ENCODE measurements at regions not wholly inside any gene's neighbourhood (a gene's known extent, or its start where the extent isn't known, plus 50 kb on each side); places are given as distances from the start of the nearest gene placed in this dataset.

DNA sequence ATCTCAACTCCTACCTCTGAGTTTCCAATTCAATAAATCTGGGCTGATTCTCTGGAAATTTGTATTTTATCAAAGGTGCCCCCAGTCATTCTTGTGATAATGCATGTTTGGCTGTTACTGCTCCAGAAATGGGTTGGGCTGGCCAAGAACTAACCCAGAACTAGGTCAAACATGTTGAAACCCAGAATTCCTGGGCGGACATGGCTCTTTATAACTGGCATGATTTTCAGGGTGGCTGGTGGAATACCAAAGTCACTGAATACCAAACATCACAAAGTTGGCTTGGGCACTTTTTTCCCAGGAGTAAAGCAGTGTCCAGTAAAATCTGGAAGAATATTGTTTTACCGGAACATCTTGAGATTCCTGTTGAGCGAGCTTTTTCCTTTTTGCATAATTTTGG is 89.4 kb upstream of the S1PR1 start:
- no peak overlapping the region for H3K4me3 ChIP-seq
- peaks cover 0 to 31% (median 0%) of the 10 kb centered on the region in 4 donors for H3K4me1 ChIP-seq
- no peaks in the 10 kb centered on the region for H3K27me3 ChIP-seq
- no peaks in the 10 kb centered on the region for H3K36me3 ChIP-seq
- peak in 1 of 2 donors; percentile 21 for DNase-seq
- TF ChIP-seq, protein P1, sequence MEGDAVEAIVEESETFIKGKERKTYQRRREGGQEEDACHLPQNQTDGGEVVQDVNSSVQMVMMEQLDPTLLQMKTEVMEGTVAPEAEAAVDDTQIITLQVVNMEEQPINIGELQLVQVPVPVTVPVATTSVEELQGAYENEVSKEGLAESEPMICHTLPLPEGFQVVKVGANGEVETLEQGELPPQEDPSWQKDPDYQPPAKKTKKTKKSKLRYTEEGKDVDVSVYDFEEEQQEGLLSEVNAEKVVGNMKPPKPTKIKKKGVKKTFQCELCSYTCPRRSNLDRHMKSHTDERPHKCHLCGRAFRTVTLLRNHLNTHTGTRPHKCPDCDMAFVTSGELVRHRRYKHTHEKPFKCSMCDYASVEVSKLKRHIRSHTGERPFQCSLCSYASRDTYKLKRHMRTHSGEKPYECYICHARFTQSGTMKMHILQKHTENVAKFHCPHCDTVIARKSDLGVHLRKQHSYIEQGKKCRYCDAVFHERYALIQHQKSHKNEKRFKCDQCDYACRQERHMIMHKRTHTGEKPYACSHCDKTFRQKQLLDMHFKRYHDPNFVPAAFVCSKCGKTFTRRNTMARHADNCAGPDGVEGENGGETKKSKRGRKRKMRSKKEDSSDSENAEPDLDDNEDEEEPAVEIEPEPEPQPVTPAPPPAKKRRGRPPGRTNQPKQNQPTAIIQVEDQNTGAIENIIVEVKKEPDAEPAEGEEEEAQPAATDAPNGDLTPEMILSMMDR (IDR thresholded peaks at IDR 0.05), result no peak
- no peak overlapping the region for H3K27ac ChIP-seq
- H3K9me3 ChIP-seq, result no peaks in the 10 kb centered on the region
- intact Hi-C loops (cut with DNase I; ENCODE audit: low total_unique reads), result no loop called here

DNA sequence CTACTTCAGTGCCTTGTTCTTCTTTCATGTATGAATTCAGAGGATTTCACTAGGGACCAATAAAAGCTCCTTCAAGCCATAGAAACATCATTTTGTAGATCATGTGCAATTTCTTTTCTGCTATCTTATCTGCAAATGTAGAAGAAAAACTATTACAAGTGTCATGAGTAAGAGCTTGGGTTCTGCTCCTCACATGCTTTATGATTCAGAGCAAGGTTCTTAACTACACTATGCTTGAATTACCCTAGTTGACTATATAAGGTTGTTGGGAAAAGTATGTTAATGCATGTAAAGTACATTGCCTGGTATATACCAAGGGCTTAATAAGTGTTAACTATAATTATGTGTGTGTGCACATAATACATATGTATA is 91.4 kb upstream of the S1PR1 start:
- TF ChIP-seq, protein P1 (IDR thresholded peaks at IDR 0.05), result no peak
- no peaks in the 10 kb centered on the region for H3K27me3 ChIP-seq
- H3K36me3 ChIP-seq, result no peaks in the 10 kb centered on the region
- H3K9me3 ChIP-seq, result no peaks in the 10 kb centered on the region
- H3K27ac ChIP-seq, result no peak overlapping the region
- H3K4me1 ChIP-seq, result peaks cover 0 to 31% (median 0%) of the 10 kb centered on the region in 4 donors
- no peak for DNase-seq
- no peak overlapping the region for H3K4me3 ChIP-seq
- intact Hi-C loops (cut with DNase I; ENCODE audit: low total_unique reads), result no loop called here

DNA sequence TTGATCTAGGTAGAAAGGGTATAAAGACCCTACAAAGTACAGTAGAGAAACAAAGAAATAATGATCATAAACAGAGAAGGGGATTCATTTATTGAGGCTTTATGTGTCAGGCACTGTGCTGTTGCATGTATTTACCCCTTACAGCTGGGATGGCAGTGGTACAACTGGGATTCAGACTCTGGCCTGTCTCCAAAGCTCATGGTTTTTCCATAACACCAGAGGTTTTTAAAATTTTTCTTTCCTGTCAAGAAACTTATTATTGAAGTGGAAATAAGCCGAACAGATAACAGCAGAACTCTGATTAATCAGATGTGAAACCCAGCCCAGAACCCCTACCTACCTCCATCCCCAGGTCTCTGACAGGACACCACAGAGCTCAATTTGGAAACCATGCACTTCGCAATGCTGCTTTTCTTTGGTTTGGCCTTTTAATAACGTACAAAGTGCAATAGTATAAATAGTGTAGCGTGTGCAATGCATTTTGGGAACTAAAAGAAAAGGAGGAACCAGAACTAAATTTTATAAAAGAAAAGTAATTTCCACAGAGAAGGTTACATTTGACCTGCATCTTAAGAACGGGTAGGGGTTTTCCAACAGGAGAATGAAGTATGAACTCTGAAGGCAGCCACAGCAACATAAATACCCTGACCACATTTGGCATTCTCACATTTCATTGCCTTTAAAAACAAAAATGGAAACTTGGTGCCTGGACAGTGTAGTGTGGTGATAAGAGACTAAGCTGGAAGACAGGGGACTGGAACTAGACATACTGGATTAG is 92.0 kb upstream of the S1PR1 start:
- H3K27ac ChIP-seq, result no peak overlapping the region
- no peaks in the 10 kb centered on the region for H3K9me3 ChIP-seq
- TF ChIP-seq, protein P1 (IDR thresholded peaks at IDR 0.05), result no peak
- intact Hi-C loops (cut with DNase I; ENCODE audit: low total_unique reads), result no loop called here
- no peaks in the 10 kb centered on the region for H3K27me3 ChIP-seq
- H3K4me1 ChIP-seq, result peaks cover 0 to 25% (median 0%) of the 10 kb centered on the region in 4 donors
- H3K4me3 ChIP-seq, result no peak overlapping the region
- H3K36me3 ChIP-seq, result no peaks in the 10 kb centered on the region
- no peak for DNase-seq

DNA sequence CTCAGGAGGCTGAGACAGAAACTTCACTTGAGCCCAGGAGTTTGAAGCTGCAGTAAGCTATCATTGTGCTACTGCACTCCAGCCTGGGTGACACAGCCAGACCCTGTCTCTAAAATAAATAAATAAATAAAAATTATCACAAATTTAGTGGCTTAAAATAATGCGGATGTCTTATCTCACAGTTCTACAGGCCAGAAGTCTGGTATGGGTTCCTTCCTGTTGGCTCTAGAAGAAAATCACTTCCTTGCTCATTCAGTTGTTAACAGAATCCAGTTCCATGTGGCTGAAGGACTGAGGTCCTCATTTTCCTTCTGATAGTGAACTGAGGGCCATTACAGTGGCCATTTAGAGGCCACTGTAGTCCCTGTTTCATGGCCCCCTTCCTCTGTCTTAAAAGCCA is 94.6 kb upstream of the S1PR1 start:
- DNase-seq, result no peak
- Histone ChIP-seq H3K27me3 (no peaks in the 10 kb centered on the region), H3K9me3 (no peaks in the 10 kb centered on the region), H3K4me3 (no peak overlapping the region), H3K4me1 (peaks cover 0 to 7% (median 2%) of the 10 kb centered on the region in 4 donors), H3K27ac (no peak overlapping the region), H3K36me3 (no peaks in the 10 kb centered on the region)
- TF ChIP-seq, protein P1 (IDR thresholded peaks at IDR 0.05), result no peak
- intact Hi-C loops (cut with DNase I; ENCODE audit: low total_unique reads), result no loop called here

DNA sequence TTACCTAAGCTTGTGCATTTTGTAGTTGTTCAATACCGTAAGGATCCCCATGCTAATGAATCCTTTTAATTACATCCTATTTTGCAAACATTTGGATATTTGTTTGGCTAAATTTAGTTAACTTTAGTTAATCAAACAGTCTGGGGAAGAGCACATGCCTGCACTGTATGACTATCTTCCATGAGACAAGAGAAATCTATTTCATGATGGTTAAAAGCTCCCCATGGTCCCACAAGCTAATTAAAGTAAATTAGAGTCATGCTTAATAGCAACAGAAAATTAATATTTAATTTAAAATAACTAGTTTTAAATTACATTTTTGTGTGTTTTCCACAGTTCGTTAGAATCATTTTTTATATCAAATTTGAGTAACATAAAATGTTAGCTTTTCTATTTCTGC is 95.4 kb upstream of the S1PR1 start:
- DNase-seq, result no peak
- H3K27ac ChIP-seq, result no peak overlapping the region
- H3K9me3 ChIP-seq, result no peaks in the 10 kb centered on the region
- intact Hi-C loops (cut with DNase I; ENCODE audit: low total_unique reads), result no loop called here
- TF ChIP-seq, protein P1 (IDR thresholded peaks at IDR 0.05), result no peak
- H3K27me3 ChIP-seq, result no peaks in the 10 kb centered on the region
- peaks cover 0 to 13% (median 9%) of the 10 kb centered on the region in 4 donors for H3K4me1 ChIP-seq
- H3K4me3 ChIP-seq, result no peak overlapping the region
- H3K36me3 ChIP-seq, result no peaks in the 10 kb centered on the region

All from tibial artery (tissue), 4 donors.